Gastroesophageal sphincter (tissue), 4 donors: ENCODE measurements at regions not wholly inside any gene's neighbourhood (a gene's known extent, or its start where the extent isn't known, plus 50 kb on each side); places are given as distances from the start of the nearest gene placed in this dataset.

Experiments used
- ATAC-seq: fragments of 150-250 bp; one replicate; pipeline ENCODE4 v1.9.1; 2016; ENCODE audit warnings: mild to moderate bottlenecking, moderate library complexity
- H3K27ac ChIP-seq, 4 donors: fragments of 200-600 bp; sonication (generic) in 3 of 4; 1 replicate in 3 of 4; 2 replicates in 1 of 4; pipeline ENCODE4 v1.5.1; 2016 to 2019
- H3K27me3 ChIP-seq: fragments of 200-600 bp; sonication (generic); one replicate; pipeline ENCODE4 v1.5.1; 2019
- H3K36me3 ChIP-seq, 2 donors: fragments of 200-600 bp; sonication (generic); one replicate each; pipeline ENCODE4 v1.5.1; 2019; ENCODE audit warnings: control low read depth in 1 of 2
- H3K4me1 ChIP-seq, 3 donors: fragments of 200-600 bp; sonication (generic); 1 replicate in 2 of 3; 2 replicates in 1 of 3; pipeline ENCODE4 v1.5.1; 2016 to 2019; ENCODE audit warnings: control low read depth in 2 of 3
- H3K4me3 ChIP-seq, 2 donors: fragments of 200-600 bp; sonication (generic); one replicate each; pipeline ENCODE4 v1.5.1; 2019; ENCODE audit warnings: mild to moderate bottlenecking in 1 of 2, moderate library complexity in 1 of 2
- H3K9me3 ChIP-seq, 3 donors: fragments of 200-600 bp; sonication (generic); one replicate each; pipeline ENCODE4 v1.5.1; 2017 to 2019; ENCODE audit warnings: control low read depth in 2 of 3
- EP300 ChIP-seq: sonication (generic); formaldehyde crosslinking; IDR thresholded peaks from one replicate; pipeline ENCODE4 v1.6.1; 2017; ENCODE audit warnings: antibody characterized with exemption, mild to moderate bottlenecking
- POLR2A ChIP-seq, 2 donors: fragments of 450-650 bp; IDR thresholded peaks; one replicate each; pipeline ENCODE4 v1.6.1; 2017; ENCODE audit warnings: antibody characterized with exemption in 2 of 2, mild to moderate bottlenecking in 2 of 2, moderate library complexity in 1 of 2
- POLR2AphosphoS5 ChIP-seq: sonication (generic); formaldehyde crosslinking; IDR thresholded peaks from one replicate; pipeline ENCODE4 v1.6.1; 2017; ENCODE audit warnings: antibody characterized with exemption
- WGBS, 2 donors: methylation state at CpG; one replicate each; pipeline ENCODE4 v1.1.5; 2018; ENCODE audit warnings: low coverage in 1 of 2; 5-methylcytosine and 5-hydroxymethylcytosine counted together
- TF ChIP-seq, protein P1 (sequence below), 4 experiments: fragments of 200-600 bp in 2 of 4; fragments of 450-650 bp in 2 of 4; sonication (generic) in 1 of 4; IDR thresholded peaks; one replicate each; pipeline ENCODE4 v1.5.1; 2017 to 2019; ENCODE audit warnings: antibody characterized with exemption in 4 of 4, mild to moderate bottlenecking in 2 of 4, moderate library complexity in 2 of 4

GRCh38 chr2:234830853-234831252 lies 121.0 kb upstream of the SH3BP4 start:
- no peak overlapping the region for H3K27ac ChIP-seq
- H3K36me3 ChIP-seq: no peaks in the 10 kb centered on the region
- H3K4me3 ChIP-seq: no peak overlapping the region
- WGBS, 2 donors: 75 to 89% methylated on average over 2 of the region's 2 CpGs
- ATAC-seq: no peak
- no peaks in the 10 kb centered on the region for H3K4me1 ChIP-seq
- no peaks in the 10 kb centered on the region for H3K27me3 ChIP-seq
- TF ChIP-seq, protein P1, sequence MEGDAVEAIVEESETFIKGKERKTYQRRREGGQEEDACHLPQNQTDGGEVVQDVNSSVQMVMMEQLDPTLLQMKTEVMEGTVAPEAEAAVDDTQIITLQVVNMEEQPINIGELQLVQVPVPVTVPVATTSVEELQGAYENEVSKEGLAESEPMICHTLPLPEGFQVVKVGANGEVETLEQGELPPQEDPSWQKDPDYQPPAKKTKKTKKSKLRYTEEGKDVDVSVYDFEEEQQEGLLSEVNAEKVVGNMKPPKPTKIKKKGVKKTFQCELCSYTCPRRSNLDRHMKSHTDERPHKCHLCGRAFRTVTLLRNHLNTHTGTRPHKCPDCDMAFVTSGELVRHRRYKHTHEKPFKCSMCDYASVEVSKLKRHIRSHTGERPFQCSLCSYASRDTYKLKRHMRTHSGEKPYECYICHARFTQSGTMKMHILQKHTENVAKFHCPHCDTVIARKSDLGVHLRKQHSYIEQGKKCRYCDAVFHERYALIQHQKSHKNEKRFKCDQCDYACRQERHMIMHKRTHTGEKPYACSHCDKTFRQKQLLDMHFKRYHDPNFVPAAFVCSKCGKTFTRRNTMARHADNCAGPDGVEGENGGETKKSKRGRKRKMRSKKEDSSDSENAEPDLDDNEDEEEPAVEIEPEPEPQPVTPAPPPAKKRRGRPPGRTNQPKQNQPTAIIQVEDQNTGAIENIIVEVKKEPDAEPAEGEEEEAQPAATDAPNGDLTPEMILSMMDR (IDR thresholded peaks at IDR 0.05): no peak
- TF ChIP-seq POLR2A (IDR thresholded peaks at IDR 0.05): no peak
- no peak for TF ChIP-seq EP300
- no peak for TF ChIP-seq POLR2AphosphoS5
- no peaks in the 10 kb centered on the region for H3K9me3 ChIP-seq

DNA sequence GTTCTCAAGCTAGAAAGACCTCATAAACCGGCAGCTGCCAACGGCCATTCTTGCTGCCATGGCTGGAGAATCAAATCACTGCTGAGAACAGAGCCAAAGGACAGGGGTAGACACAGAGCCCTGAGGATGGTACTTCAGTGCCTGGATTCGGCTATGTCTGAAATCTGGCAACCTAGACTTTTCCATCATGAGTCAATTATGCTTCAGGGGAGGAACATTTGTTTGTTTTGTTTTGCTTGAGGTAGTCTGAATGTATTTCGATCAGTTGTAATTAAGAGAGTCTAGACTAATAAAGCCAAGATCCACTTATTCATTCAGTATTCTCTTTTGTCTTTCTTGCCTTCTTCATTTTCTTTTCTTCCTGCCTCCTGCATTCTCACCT lies 122.8 kb upstream of the SH3BP4 start:
- Histone ChIP-seq H3K4me1 (peaks cover 0 to 7% (median 0%) of the 10 kb centered on the region in 3 donors), H3K36me3 (no peaks in the 10 kb centered on the region), H3K27me3 (no peaks in the 10 kb centered on the region), H3K9me3 (no peaks in the 10 kb centered on the region), H3K4me3 (no peak overlapping the region), H3K27ac (no peak overlapping the region)
- whole genome bisulfite sequencing, 2 donors: 86 to 96% methylated on average over 1 to 2 of the region's 4 CpGs
- TF ChIP-seq, protein P1 (IDR thresholded peaks at IDR 0.05): no peak
- TF ChIP-seq EP300: no peak
- TF ChIP-seq POLR2AphosphoS5: no peak
- TF ChIP-seq POLR2A (IDR thresholded peaks at IDR 0.05): no peak
- no peak for ATAC-seq

- 100% methylated on average over 1 to 2 of the region's 10 CpGs for whole genome bisulfite sequencing, 2 donors
- TF ChIP-seq EP300: no peak
- TF ChIP-seq, protein P1 (IDR thresholded peaks at IDR 0.05): no peak
- no peak for TF ChIP-seq POLR2AphosphoS5
- TF ChIP-seq POLR2A (IDR thresholded peaks at IDR 0.05): no peak
- no peak for ATAC-seq
- H3K4me3 ChIP-seq: no peak overlapping the region
- no peaks in the 10 kb centered on the region for H3K36me3 ChIP-seq
- no peaks in the 10 kb centered on the region for H3K9me3 ChIP-seq
- no peak overlapping the region for H3K27ac ChIP-seq
- H3K27me3 ChIP-seq: no peaks in the 10 kb centered on the region
- H3K4me1 ChIP-seq: peaks cover 0 to 12% (median 2%) of the 10 kb centered on the region in 3 donors
These were observed 123.3 kb upstream of the SH3BP4 start for GRCh38 chr2:234828382-234829073.

DNA sequence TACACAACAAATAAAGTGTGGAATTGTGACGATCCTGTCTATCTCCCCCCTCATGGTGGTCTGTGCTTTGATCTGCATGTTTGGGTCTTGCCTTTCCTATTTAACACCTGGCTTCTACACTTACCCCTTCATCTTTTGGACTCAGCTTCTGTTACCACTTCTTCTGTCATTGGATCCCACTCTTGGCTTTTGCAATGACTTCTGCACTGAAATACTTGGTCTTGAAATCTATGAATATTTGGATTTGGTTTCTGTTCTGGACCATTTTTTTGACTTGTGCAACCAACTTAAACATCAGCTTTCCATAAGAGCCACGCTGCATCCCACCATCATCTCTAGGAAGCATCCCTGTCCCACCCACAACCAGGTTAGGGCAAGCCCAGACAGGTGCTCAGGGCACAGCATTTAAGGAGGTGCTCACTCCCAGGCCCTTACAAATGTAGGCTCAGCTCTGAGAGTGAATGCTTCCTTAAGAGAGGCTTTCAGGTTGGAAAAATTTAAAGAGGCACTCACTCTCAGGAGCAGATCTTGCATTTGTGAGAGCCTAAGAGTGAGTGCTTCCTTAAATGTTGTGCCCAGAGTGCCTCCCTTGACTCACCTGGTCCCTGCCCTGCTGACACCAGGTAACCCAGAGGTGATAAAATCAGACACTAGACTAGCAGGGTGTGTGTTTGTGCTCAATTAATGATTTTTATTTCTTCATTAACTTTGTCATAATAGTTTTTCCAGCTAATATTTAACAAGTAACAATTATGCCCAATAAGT lies 124.5 kb upstream of the SH3BP4 start:
- Histone ChIP-seq H3K4me1 (peaks cover 0 to 14% (median 5%) of the 10 kb centered on the region in 3 donors), H3K27ac (no peak overlapping the region), H3K9me3 (no peaks in the 10 kb centered on the region), H3K27me3 (no peaks in the 10 kb centered on the region), H3K4me3 (no peak overlapping the region), H3K36me3 (no peaks in the 10 kb centered on the region)
- TF ChIP-seq POLR2AphosphoS5: no peak
- ATAC-seq: no peak
- WGBS, 2 donors: 83 to 92% methylated on average over 1 to 2 of the region's 2 CpGs

DNA sequence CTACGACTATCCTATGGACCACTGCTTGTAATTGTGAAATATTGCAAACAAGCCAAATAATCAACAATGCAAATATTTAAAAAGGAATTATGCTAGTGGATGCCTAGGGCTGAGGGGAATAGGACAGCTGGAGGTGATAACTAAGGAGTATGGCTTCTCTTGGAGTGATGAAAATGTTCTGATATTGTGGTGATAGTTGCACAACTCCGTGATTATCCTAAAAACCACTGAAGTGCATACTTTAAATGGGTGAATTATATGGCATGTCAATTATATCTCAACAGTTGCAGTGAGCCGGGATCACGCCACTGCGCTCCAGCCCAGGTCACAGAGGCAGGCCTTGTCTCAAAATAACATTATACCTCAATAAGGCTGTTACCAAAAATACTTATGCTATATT lies 125.1 kb upstream of the SH3BP4 start:
- Histone ChIP-seq H3K36me3 (no peaks in the 10 kb centered on the region), H3K4me3 (no peak overlapping the region), H3K27me3 (no peaks in the 10 kb centered on the region), H3K9me3 (no peaks in the 10 kb centered on the region), H3K27ac (no peak overlapping the region), H3K4me1 (peaks cover 0 to 14% (median 5%) of the 10 kb centered on the region in 3 donors)
- TF ChIP-seq EP300 (no peak), POLR2AphosphoS5 (no peak)
- no peak for ATAC-seq
- WGBS, 2 donors: 85 to 90% methylated on average over 4 to 5 of the region's 5 CpGs

- Histone ChIP-seq H3K27ac (no peak overlapping the region), H3K27me3 (no peaks in the 10 kb centered on the region), H3K36me3 (no peaks in the 10 kb centered on the region), H3K4me1 (peaks cover 0 to 14% (median 5%) of the 10 kb centered on the region in 3 donors), H3K4me3 (no peak overlapping the region), H3K9me3 (no peaks in the 10 kb centered on the region)
- ATAC-seq: no peak
- 50 to 56% methylated on average over 3 to 5 of the region's 5 CpGs for WGBS, 2 donors
- TF ChIP-seq EP300: no peak
- TF ChIP-seq POLR2A (IDR thresholded peaks at IDR 0.05): no peak
- TF ChIP-seq POLR2AphosphoS5: no peak
- TF ChIP-seq, protein P1 (IDR thresholded peaks at IDR 0.05): no peak
These were observed 126.2 kb upstream of the SH3BP4 start for GRCh38 chr2:234825616-234826015.
